D721Med (cell line): ENCODE measurements at regions not wholly inside any gene's neighbourhood (a gene's known extent, or its start where the extent isn't known, plus 50 kb on each side); places are given as distances from the start of the nearest gene placed in this dataset.

Experiments used
- DNase-seq: peaks from one replicate; pipeline ENCODE4 v3.0.0; 2011; ENCODE audit warnings: low spot score; ENCODE audit not compliant: insufficient read length
- FAIRE-seq: peaks from 2 replicates; lab custom pipeline; 2011; peaks lifted over from hg19 to GRCh38; lab: Jason Lieb, UNC
- TF ChIP-seq, protein P1 (sequence below): IDR thresholded peaks from 2 replicates; pipeline ENCODE4 v1.5.1; 2012; ENCODE audit warnings: mild to moderate bottlenecking, control low read depth; ENCODE audit not compliant: insufficient read depth; ENCODE audit errors: missing control alignments

DNA sequence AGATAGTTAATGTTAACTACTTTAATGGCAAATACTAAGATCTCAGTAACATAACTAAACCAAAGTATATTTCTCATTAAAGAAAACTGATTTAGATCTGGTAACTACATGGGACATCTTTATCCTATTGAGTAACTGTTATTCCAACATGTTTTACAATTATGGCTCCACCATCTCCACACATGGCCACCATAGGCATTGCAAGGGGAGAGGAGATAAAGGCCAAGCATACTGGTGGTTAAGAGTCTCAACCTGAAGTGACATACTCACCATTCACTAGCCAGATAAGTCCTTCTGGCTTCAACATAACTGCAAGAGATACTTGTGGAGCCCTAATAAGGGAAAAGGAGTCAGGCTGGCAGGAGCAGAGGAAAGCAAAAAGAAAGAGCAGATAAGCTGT lies 1586.4 kb upstream of the SPRY2 start:
- DNase-seq: no peak
- TF ChIP-seq, protein P1, sequence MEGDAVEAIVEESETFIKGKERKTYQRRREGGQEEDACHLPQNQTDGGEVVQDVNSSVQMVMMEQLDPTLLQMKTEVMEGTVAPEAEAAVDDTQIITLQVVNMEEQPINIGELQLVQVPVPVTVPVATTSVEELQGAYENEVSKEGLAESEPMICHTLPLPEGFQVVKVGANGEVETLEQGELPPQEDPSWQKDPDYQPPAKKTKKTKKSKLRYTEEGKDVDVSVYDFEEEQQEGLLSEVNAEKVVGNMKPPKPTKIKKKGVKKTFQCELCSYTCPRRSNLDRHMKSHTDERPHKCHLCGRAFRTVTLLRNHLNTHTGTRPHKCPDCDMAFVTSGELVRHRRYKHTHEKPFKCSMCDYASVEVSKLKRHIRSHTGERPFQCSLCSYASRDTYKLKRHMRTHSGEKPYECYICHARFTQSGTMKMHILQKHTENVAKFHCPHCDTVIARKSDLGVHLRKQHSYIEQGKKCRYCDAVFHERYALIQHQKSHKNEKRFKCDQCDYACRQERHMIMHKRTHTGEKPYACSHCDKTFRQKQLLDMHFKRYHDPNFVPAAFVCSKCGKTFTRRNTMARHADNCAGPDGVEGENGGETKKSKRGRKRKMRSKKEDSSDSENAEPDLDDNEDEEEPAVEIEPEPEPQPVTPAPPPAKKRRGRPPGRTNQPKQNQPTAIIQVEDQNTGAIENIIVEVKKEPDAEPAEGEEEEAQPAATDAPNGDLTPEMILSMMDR: no peak
- no peak for FAIRE-seq

DNA sequence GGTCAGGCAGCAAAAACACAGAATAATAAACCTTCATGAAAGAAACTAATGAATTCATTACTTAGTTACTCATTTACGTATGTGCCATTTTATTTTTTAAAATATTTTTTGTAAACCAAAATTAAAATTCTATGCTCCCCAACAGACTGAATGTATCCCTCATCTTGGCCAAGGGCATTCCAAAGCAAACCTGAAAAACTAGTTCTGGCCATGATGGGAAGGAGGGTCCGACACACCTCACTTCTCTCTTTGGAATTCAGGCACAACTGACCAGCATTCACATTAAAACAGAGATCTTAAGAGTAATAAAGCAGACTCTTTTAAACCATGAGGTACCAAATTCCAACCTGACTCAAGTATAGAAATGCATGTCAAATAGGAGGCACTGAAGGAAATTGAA lies 1576.9 kb upstream of the SPRY2 start:
- DNase-seq (no peak), FAIRE-seq (no peak)
- TF ChIP-seq, protein P1: no peak

DNA sequence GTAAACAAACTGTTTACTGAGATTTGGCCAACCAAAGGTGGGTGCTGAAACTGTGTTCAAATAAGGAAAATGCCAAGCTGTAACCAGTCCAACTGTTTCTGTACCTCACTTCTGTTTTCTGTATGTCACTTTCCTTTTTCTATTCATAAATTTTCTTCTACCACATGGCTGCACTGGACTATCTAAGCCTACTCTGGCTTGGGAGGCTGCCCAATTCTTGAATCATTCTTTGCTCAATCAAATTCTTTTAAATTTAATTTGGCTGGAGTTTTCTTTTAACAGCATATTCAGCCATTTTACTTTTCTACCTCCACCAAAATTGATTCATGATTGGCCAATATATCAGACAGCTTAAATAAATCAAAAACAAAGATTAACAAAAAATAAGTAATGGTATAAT lies 1575.5 kb upstream of the SPRY2 start:
- DNase-seq (no peak), FAIRE-seq (no peak)
- TF ChIP-seq, protein P1: no peak

DNA sequence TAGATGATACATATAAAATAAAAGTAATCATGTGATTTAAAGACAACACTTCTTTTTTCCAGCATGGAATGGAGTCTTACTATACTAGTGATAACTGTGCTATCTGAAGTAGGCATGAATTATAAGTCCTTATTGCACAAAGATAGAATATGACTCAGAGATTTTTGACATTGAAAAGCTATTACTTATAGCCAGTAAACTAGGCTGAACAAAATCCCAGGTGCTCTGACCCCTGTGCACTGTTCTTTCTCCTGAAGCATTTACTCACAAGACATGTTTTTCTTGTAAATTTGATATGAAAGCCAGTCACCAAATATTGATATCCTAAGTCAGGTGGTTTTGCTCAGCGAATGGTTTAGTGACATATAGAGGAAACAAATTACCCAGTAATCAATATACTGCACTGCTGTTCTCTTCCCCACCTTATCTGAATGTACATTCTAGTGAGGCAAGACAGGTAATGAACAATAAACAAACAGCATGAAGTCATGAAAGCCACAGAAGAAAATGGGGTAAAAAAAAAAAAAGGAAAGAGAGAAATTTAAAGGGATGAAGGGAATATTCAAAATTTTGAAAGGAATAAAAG lies 1567.0 kb upstream of the SPRY2 start:
- TF ChIP-seq, protein P1: no peak
- FAIRE-seq (no peak), DNase-seq (no peak)

DNA sequence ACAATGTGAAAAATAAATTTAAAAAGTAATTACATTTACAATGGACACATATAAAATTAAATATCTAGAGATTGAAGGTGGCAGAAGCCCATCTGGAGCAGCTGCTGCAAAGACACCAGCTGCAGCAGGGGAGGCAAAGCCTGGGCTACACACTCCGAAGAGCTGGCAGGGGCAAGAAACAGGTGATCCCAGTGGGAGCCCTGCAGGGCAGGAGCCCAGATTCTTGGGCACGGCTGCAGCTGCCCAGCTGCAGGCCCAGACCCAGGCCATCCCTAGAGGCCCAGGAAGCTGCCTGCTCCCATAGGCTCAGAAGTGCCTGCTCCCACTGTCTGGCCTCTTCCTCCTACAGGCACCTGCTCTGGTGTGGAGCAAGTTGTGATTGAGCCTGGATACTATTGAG lies 1547.9 kb upstream of the SPRY2 start:
- TF ChIP-seq, protein P1: no peak
- DNase-seq (no peak), FAIRE-seq (no peak)

DNA sequence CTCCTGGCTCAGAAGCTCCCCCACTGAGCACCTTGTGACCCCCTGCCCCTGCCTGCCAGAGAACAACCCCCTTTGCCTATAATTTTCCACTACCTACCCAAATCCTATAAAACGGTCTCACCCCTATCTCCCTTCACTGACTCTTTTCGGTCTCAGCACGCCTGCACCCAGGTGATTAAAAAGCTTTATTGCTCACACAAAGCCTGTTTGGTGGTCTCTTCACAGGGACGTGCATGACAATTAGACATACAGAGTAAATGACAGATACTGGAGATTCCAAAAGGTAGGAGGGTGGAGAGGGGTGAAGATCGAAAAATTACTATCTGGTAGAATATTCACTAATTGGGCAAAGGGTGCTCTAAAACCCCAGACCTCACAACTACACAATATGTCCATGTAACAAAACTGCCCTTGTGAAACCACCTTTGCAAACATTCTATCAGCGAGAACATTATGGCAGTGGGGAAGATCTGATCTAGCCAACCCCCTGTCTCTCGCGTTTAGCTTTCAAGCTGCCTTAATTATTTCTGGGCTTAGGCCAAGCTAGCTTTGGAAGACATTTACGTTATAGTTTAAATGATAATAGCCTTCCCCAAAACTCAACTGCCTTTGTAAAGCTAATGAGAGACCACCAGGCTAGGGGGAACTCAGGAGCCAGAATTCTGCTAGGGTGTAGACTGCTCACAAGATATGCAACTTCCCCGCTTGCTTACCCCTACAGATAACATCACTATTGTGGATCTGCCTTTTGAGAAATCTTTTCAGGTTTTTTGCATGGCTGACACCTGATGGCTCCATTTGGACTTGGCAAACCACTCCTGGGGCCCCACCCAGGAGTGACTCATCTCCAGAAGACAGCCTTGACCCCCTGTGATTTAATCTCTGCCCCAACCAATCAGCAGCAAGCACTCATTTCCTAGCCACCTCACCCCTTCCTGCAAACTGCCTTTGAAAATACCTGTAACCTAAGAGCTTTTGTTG lies 1534.0 kb upstream of the SPRY2 start:
- FAIRE-seq: no peak
- TF ChIP-seq, protein P1: no peak
- DNase-seq: no peak

DNA sequence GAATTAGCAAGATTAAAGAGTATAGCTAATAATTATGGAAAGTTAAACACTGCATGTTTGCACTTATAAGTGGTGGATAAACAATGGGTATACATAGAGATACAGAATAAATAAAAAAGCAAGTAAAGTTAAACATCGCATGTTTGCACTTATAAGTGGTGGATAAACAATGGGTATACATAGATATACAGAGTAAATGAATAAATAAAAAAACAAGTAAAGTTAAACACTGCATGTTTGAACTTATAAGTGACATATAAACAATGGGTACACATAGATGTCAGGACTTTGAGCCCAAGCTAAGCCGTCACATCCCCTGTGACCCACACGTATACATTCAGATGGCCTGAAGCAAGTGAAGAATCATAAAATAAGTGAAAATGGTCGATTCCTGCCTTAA lies 1533.3 kb upstream of the SPRY2 start:
- TF ChIP-seq, protein P1: no peak
- DNase-seq: no peak
- no peak for FAIRE-seq
